Aorta (tissue), 5 donors: ENCODE measurements at regions not wholly inside any gene's neighbourhood (a gene's known extent, or its start where the extent isn't known, plus 50 kb on each side); places are given as distances from the start of the nearest gene placed in this dataset.

Source experiments
- ATAC-seq: fragments of 200-7000 bp; cut with Tn5 transposase; one replicate; pipeline ENCODE4 v1.9.1; 2022; ENCODE audit warnings: moderate library complexity; ENCODE audit not compliant: low FRiP score
- DNase-seq, 2 donors: peaks; one replicate each; pipeline ENCODE4 v3.0.0-alpha.2; 2020
- H3K27ac ChIP-seq, 2 donors: one replicate each; pipeline ENCODE4 v1.5.1; 2013; ENCODE audit warnings: low read length in 2 of 2, mild to moderate bottlenecking in 2 of 2, moderate library complexity in 2 of 2, control low read depth in 1 of 2, inconsistent platforms in 1 of 2, low read depth in 1 of 2
- H3K27me3 ChIP-seq, 2 donors: one replicate each; pipeline ENCODE4 v1.6.1; 2013; ENCODE audit warnings: control low read depth in 1 of 2, low read length in 1 of 2, mild to moderate bottlenecking in 1 of 2, moderate library complexity in 1 of 2; ENCODE audit not compliant: insufficient read depth in 2 of 2, control insufficient read depth in 1 of 2
- H3K36me3 ChIP-seq, 2 donors: one replicate each; pipeline ENCODE4 v1.6.1; 2013; ENCODE audit warnings: control low read depth in 1 of 2, low read length in 1 of 2, mild to moderate bottlenecking in 1 of 2; ENCODE audit not compliant: insufficient read depth in 2 of 2, control insufficient read depth in 1 of 2
- H3K4me1 ChIP-seq, 2 donors: one replicate each; pipeline ENCODE4 v1.6.1; 2013; ENCODE audit warnings: low read length in 2 of 2, control low read depth in 1 of 2, mild to moderate bottlenecking in 1 of 2, moderate library complexity in 1 of 2; ENCODE audit not compliant: insufficient read depth in 2 of 2, control insufficient read depth in 1 of 2
- H3K4me3 ChIP-seq, 2 donors: one replicate each; pipeline ENCODE4 v1.5.1; 2013; ENCODE audit warnings: low read length in 2 of 2, control low read depth in 1 of 2, mild to moderate bottlenecking in 1 of 2
- H3K9me3 ChIP-seq: one replicate; pipeline ENCODE4 v1.6.1; 2013; ENCODE audit warnings: mild to moderate bottlenecking, low read length; ENCODE audit not compliant: control insufficient read depth
- WGBS, 2 donors: extraction: QIAGEN DNeasy Blood & Tissue Kit; methylation state at CpG; one replicate each; pipeline ENCODE4 v1.1.7; 2013; 5-methylcytosine and 5-hydroxymethylcytosine counted together
- intact Hi-C, 2 donors: fragments of 100-400 bp; cut with DNase I; formaldehyde crosslinking; loops; one replicate each; pipeline versions ENCODE4 v1.14.2 to v1.15.0; 2022
- donor health status: healthy with polysubstance abuse.
- donor health status: Bipolar disorder and iron deficiency.
- donor health status: DM: no; HTN: no; CAD: no.
- donor health status: DM: no; HTN: no; CAD: no.
- donor health status: DM: yes; HTN: yes; CAD: no.

GRCh38 chr13:110788778-110789177 is 75.3 kb downstream of the ING1 start:
- no peak overlapping the region for H3K27ac ChIP-seq
- DNase-seq = no peak
- H3K9me3 ChIP-seq = peaks cover 17% of the 10 kb centered on the region
- H3K27me3 ChIP-seq = peaks cover 0 to 2% of the 10 kb centered on the region in 2 donors
- no peaks in the 10 kb centered on the region for H3K4me1 ChIP-seq
- ATAC-seq = no peak
- no peaks in the 10 kb centered on the region for H3K36me3 ChIP-seq
- WGBS, 2 donors = 90% methylated on average over 14 of the region's 14 CpGs
- intact Hi-C loops = no loop called here
- H3K4me3 ChIP-seq = no peak overlapping the region

- no peaks in the 10 kb centered on the region for H3K36me3 ChIP-seq
- no peak overlapping the region for H3K4me3 ChIP-seq
- intact Hi-C loops = no loop called here
- H3K4me1 ChIP-seq = no peaks in the 10 kb centered on the region
- peaks cover 17% of the 10 kb centered on the region for H3K9me3 ChIP-seq
- H3K27ac ChIP-seq = no peak overlapping the region
- DNase-seq (no peak), ATAC-seq (no peak)
- WGBS, 2 donors = 97 to 99% methylated on average over 2 of the region's 2 CpGs
- H3K27me3 ChIP-seq = peaks cover 0 to 2% of the 10 kb centered on the region in 2 donors
Measured at GRCh38 chr13:110789871-110790270, 76.4 kb downstream of the ING1 start.

- WGBS, 2 donors = 94 to 95% methylated on average over 3 of the region's 3 CpGs
Measured at GRCh38 chr13:110790371-110790770, 76.9 kb downstream of the ING1 start.

GRCh38 chr13:110794209-110794608 is 80.7 kb downstream of the ING1 start:
- Histone ChIP-seq H3K27me3 (peaks cover 0 to 2% of the 10 kb centered on the region in 2 donors), H3K9me3 (peaks cover 16% of the 10 kb centered on the region), H3K27ac (no peak overlapping the region), H3K4me1 (no peaks in the 10 kb centered on the region), H3K4me3 (no peak overlapping the region), H3K36me3 (no peaks in the 10 kb centered on the region)
- WGBS, 2 donors = 59 to 70% methylated on average over 7 of the region's 7 CpGs
- ATAC-seq = no peak
- intact Hi-C loops = no loop called here
- no peak for DNase-seq

More at GRCh38 chr13:110790371-110790770, 76.9 kb downstream of the ING1 start:
- no peaks in the 10 kb centered on the region for H3K36me3 ChIP-seq
- H3K27ac ChIP-seq = no peak overlapping the region
- H3K4me1 ChIP-seq = no peaks in the 10 kb centered on the region
- H3K4me3 ChIP-seq = no peak overlapping the region
- intact Hi-C loops = no loop called here
- ATAC-seq (no peak), DNase-seq (no peak)
- H3K9me3 ChIP-seq = peaks cover 17% of the 10 kb centered on the region
- H3K27me3 ChIP-seq = peaks cover 0 to 2% of the 10 kb centered on the region in 2 donors

- H3K4me3 ChIP-seq = no peak overlapping the region
- 55% methylated on average over 9 of the region's 9 CpGs for WGBS, 2 donors
- intact Hi-C loops = no loop called here
- DNase-seq = no peak
- H3K36me3 ChIP-seq = no peaks in the 10 kb centered on the region
- no peaks in the 10 kb centered on the region for H3K4me1 ChIP-seq
- ATAC-seq = no peak
- peaks cover 9% of the 10 kb centered on the region for H3K9me3 ChIP-seq
- no peaks in the 10 kb centered on the region for H3K27me3 ChIP-seq
- no peak overlapping the region for H3K27ac ChIP-seq
Measured at GRCh38 chr13:110797230-110797877, 83.9 kb downstream of the ING1 start.

GRCh38 chr13:110798081-110798994 is 84.8 kb downstream of the ING1 start:
- ATAC-seq (no peak), DNase-seq (no peak)
- H3K9me3 ChIP-seq = peaks cover 3% of the 10 kb centered on the region
- intact Hi-C loops = no loop called here
- no peaks in the 10 kb centered on the region for H3K36me3 ChIP-seq
- no peaks in the 10 kb centered on the region for H3K4me1 ChIP-seq
- H3K4me3 ChIP-seq = no peak overlapping the region
- H3K27ac ChIP-seq = no peak overlapping the region
- WGBS, 2 donors = 90 to 91% methylated on average over 18 of the region's 18 CpGs
- no peaks in the 10 kb centered on the region for H3K27me3 ChIP-seq

GRCh38 chr13:110799246-110800236 is 86.0 kb downstream of the ING1 start:
- peak; percentile 75 for ATAC-seq
- 20 to 22% methylated on average over 30 of the region's 30 CpGs for WGBS, 2 donors
- DNase-seq = peak; percentile 73 to 85
- H3K4me1 ChIP-seq = no peaks in the 10 kb centered on the region
- intact Hi-C loops = no loop called here
- peak overlapping the region; percentile 14 to 15 for H3K4me3 ChIP-seq
- no peaks in the 10 kb centered on the region for H3K27me3 ChIP-seq
- H3K27ac ChIP-seq = peak overlapping the region in 1 of 2 donors; percentile 26
- no peaks in the 10 kb centered on the region for H3K9me3 ChIP-seq
- H3K36me3 ChIP-seq = no peaks in the 10 kb centered on the region

- no peak overlapping the region for H3K27ac ChIP-seq
- DNase-seq (no peak), ATAC-seq (no peak)
- intact Hi-C loops = no loop called here
- H3K4me1 ChIP-seq = no peaks in the 10 kb centered on the region
- 65% methylated on average over 7 of the region's 7 CpGs for WGBS, 2 donors
- no peaks in the 10 kb centered on the region for H3K9me3 ChIP-seq
- H3K36me3 ChIP-seq = no peaks in the 10 kb centered on the region
- H3K4me3 ChIP-seq = no peak overlapping the region
- no peaks in the 10 kb centered on the region for H3K27me3 ChIP-seq
Measured at GRCh38 chr13:110801044-110801443, 87.5 kb downstream of the ING1 start.
